ENCODE measurements at regions not wholly inside any gene's neighbourhood (a gene's known extent, or its start where the extent isn't known, plus 50 kb on each side); places are given as distances from the start of the nearest gene placed in this dataset.
"Not testable (repeated sequence)": the region's sequence is repeated elsewhere in the genome, so short reads cannot be mapped to it uniquely, and the experiment has no call there.

GRCh38 chr1:195656780-195657179 lies 951.5 kb downstream of the KCNT2 start:
- intact Hi-C loops (cut with DNase I), result no loop called here
- Histone ChIP-seq H3K9me3 (peaks cover 0 to 6% (median 0%) of the 10 kb centered on the region in 12 donors), H3K27me3 (no peaks in the 10 kb centered on the region), H3K4me3 (no peak overlapping the region), H3K36me3 (no peaks in the 10 kb centered on the region), H3K27ac (no peak overlapping the region), H3K4me1 (no peaks in the 10 kb centered on the region)
- 62 to 70% (median 69%) methylated on average over 1 of the region's 1 CpG for WGBS, 4 donors
- no peak for DNase-seq
- no peak for TF ChIP-seq CTCF (IDR thresholded peaks at IDR 0.05)
- no peak for TF ChIP-seq POLR2A (IDR thresholded peaks at IDR 0.05)
- ATAC-seq, result no peak

DNA sequence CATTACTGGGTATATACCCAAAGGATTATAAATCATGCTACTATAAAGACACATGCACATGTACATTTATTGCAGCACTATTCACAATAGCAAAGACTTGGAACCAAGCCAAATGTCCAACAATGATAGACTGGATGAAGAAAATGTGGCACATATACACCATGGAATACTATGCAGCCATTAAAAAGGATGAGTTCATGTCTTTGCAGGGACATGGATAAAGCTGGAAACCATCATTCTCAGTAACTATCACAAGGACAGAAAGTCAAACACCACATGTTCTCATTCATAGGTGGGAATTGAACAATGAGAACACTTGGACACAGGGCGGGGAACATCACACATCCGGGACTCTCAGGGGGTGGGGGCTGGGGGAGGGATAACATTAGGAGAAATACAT lies 959.4 kb downstream of the KCNT2 start:
- H3K4me3 ChIP-seq; H3K27ac ChIP-seq; intact Hi-C loops (cut with DNase I); DNase-seq; H3K27me3 ChIP-seq; H3K4me1 ChIP-seq; H3K36me3 ChIP-seq; ATAC-seq: not testable (repeated sequence)
- WGBS, 4 donors, result 84 to 97% (median 89%) methylated on average over 2 of the region's 2 CpGs
- peaks cover 0 to 22% (median 0%) of the 10 kb centered on the region in 12 donors for H3K9me3 ChIP-seq

DNA sequence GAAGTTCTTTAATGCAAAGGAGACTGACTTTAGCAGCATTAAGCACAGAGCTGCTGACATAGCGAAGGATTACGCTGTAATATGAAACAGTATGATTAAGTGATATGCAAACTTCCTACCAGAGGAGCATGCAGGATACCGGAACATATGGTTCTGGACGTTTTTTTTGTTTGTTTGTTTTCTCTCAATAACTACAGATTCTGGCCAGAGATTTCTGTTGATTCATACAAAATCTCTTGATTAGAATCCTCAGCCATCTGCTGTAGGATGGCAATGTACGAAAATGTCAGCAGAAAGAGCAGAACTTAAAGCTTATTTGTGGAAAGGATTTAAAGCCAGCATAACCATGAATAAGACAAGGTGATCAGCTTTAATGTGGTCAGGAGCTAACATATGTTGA lies 970.7 kb downstream of the KCNT2 start:
- 44 to 53% (median 52%) methylated on average over 5 of the region's 5 CpGs for WGBS, 4 donors
- TF ChIP-seq POLR2A (IDR thresholded peaks at IDR 0.05), result no peak
- TF ChIP-seq CTCF (IDR thresholded peaks at IDR 0.05), result no peak

GRCh38 chr1:195618287-195618686 lies 990.0 kb downstream of the KCNT2 start:
- intact Hi-C loops (cut with DNase I), result no loop called here
- H3K9me3 ChIP-seq, result peaks cover 0 to 15% (median under 1%) of the 10 kb centered on the region in 12 donors
- no peak overlapping the region for H3K4me3 ChIP-seq
- DNase-seq (no peak), ATAC-seq (no peak)
- no peaks in the 10 kb centered on the region for H3K27me3 ChIP-seq
- 63 to 82% (median 77%) methylated on average over 3 of the region's 3 CpGs for WGBS, 4 donors
- TF ChIP-seq CTCF (IDR thresholded peaks at IDR 0.05) (no peak), POLR2A (IDR thresholded peaks at IDR 0.05) (no peak)
- H3K27ac ChIP-seq, result no peak overlapping the region
- H3K36me3 ChIP-seq, result no peaks in the 10 kb centered on the region
- no peaks in the 10 kb centered on the region for H3K4me1 ChIP-seq

More for the DNA sequence above, 970.7 kb downstream of the KCNT2 start:
- DNase-seq (no peak), ATAC-seq (no peak)
- Histone ChIP-seq H3K4me3 (no peak overlapping the region), H3K36me3 (no peaks in the 10 kb centered on the region), H3K27me3 (no peaks in the 10 kb centered on the region), H3K4me1 (no peaks in the 10 kb centered on the region), H3K9me3 (peaks cover 0 to under 1% (median 0%) of the 10 kb centered on the region in 12 donors), H3K27ac (no peak overlapping the region)
- intact Hi-C loops (cut with DNase I), result no loop called here

DNA sequence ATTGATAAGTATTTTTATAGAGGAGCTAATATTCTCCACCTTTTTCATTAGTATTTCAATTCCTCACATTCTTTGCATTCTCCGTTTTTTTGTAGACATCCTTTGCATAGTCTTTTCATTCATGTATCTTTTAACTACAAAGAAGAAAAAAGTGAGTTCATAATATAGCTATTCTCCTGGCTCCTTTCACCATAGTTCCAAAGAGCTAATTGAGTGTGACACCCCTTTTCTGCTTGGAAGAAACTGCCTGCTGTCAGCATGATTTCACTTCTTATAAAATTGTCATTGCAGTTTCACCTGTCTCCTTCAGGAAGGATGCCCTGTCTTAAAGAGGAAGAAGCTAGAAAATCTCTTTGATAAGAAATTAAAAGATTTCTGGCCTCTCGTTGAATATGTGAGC lies 991.1 kb downstream of the KCNT2 start:
- TF ChIP-seq CTCF (IDR thresholded peaks at IDR 0.05), result no peak
- no peak for TF ChIP-seq POLR2A (IDR thresholded peaks at IDR 0.05)

More for the DNA sequence above, 991.1 kb downstream of the KCNT2 start:
- peaks cover 0 to 18% (median 0%) of the 10 kb centered on the region in 12 donors for H3K9me3 ChIP-seq
- ATAC-seq (no peak), DNase-seq (no peak)
- intact Hi-C loops (cut with DNase I), result no loop called here
- no peaks in the 10 kb centered on the region for H3K4me1 ChIP-seq
- no peak overlapping the region for H3K27ac ChIP-seq
- 46 to 59% (median 54%) methylated on average over 2 of the region's 2 CpGs for WGBS, 4 donors
- H3K4me3 ChIP-seq, result no peak overlapping the region
- H3K27me3 ChIP-seq, result no peaks in the 10 kb centered on the region
- H3K36me3 ChIP-seq, result no peaks in the 10 kb centered on the region

All from heart left ventricle (tissue), 16 donors.